ENCODE measurements at regions not wholly inside any gene's neighbourhood (a gene's known extent, or its start where the extent isn't known, plus 50 kb on each side); places are given as distances from the start of the nearest gene placed in this dataset.

DNA sequence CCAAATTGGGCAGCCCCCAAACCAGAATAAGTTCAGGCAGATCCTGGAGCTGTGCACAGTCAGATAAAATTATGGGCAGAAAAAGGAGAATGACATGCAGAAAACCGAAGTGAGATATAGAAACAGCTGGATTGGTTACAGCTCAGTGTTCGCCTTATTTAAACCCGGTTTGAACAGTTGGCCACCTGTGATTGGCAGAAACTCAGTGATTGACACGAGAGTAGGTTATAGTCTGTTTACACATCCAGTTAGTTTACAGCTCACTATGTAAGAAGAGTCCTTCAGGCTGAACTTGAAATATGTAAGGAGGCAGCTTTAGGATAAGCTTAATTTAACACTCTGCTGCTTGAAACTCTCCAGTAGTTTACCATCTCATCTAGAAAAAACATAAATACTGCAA lies 271.6 kb upstream of the ARRDC4 start:
- TF ChIP-seq, protein P1, sequence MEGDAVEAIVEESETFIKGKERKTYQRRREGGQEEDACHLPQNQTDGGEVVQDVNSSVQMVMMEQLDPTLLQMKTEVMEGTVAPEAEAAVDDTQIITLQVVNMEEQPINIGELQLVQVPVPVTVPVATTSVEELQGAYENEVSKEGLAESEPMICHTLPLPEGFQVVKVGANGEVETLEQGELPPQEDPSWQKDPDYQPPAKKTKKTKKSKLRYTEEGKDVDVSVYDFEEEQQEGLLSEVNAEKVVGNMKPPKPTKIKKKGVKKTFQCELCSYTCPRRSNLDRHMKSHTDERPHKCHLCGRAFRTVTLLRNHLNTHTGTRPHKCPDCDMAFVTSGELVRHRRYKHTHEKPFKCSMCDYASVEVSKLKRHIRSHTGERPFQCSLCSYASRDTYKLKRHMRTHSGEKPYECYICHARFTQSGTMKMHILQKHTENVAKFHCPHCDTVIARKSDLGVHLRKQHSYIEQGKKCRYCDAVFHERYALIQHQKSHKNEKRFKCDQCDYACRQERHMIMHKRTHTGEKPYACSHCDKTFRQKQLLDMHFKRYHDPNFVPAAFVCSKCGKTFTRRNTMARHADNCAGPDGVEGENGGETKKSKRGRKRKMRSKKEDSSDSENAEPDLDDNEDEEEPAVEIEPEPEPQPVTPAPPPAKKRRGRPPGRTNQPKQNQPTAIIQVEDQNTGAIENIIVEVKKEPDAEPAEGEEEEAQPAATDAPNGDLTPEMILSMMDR (IDR thresholded peaks at IDR 0.05) = no peak
- TF ChIP-seq POLR2A (IDR thresholded peaks at IDR 0.05) = no peak

Data from heart left ventricle (tissue), 13 donors.